HUES48 (cell line): ENCODE measurements at regions not wholly inside any gene's neighbourhood (a gene's known extent, or its start where the extent isn't known, plus 50 kb on each side); places are given as distances from the start of the nearest gene placed in this dataset.

Experiments
- H3K27ac ChIP-seq: one replicate; pipeline ENCODE4 v1.7.0; 2013; ENCODE audit warnings: low read depth, low read length, inconsistent platforms
- H3K27me3 ChIP-seq: 2 replicates; pipeline ENCODE4 v1.6.1; 2013; ENCODE audit warnings: mild to moderate bottlenecking, low read length; ENCODE audit not compliant: control insufficient read depth, insufficient read depth
- H3K36me3 ChIP-seq: 2 replicates; pipeline ENCODE4 v1.6.1; 2013; ENCODE audit warnings: low read length; ENCODE audit not compliant: control insufficient read depth, insufficient read depth
- H3K4me1 ChIP-seq: 2 replicates; pipeline ENCODE4 v1.6.1; 2013; ENCODE audit warnings: mild to moderate bottlenecking, low read length; ENCODE audit not compliant: control insufficient read depth, insufficient read depth
- H3K4me3 ChIP-seq: 2 replicates; pipeline ENCODE4 v1.5.1; 2013; ENCODE audit warnings: mild to moderate bottlenecking, low read depth, low read length
- H3K9ac ChIP-seq: 2 replicates; pipeline ENCODE4 v1.6.1; 2013; ENCODE audit warnings: mild to moderate bottlenecking, low read depth, low read length, moderate library complexity
- H3K9me3 ChIP-seq: 2 replicates; pipeline ENCODE4 v1.6.1; 2013; ENCODE audit warnings: low read length; ENCODE audit not compliant: control insufficient read depth, insufficient read depth

GRCh38 chr1:193366764-193367507, 180.5 kb upstream of the B3GALT2 start:
- H3K9ac ChIP-seq: no peak overlapping the region
- no peaks in the 10 kb centered on the region for H3K9me3 ChIP-seq
- no peak overlapping the region for H3K4me3 ChIP-seq
- no peaks in the 10 kb centered on the region for H3K36me3 ChIP-seq
- H3K27ac ChIP-seq: no peak overlapping the region
- no peaks in the 10 kb centered on the region for H3K27me3 ChIP-seq
- H3K4me1 ChIP-seq: no peaks in the 10 kb centered on the region

DNA sequence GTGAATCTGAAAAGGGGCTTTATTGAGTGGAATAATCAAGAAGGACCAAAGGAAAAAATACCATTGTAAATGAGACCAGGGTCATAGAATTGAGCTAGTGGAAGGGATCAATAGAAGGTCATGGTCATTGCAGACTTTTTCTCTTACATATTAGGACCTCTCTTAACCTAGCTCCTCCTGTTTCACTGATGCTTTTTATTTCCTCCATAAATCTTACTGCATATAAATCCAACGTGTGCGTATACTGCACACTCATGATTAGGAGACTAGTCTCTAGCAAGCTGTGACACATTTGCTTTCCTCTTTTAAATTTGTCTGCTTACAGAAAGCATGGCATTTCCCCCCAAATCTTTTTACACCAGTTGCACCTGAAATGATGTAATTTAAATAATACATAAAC, 179.6 kb upstream of the B3GALT2 start:
- Histone ChIP-seq H3K4me3 (no peak overlapping the region), H3K4me1 (no peaks in the 10 kb centered on the region), H3K9ac (no peak overlapping the region), H3K27ac (no peak overlapping the region), H3K27me3 (no peaks in the 10 kb centered on the region), H3K36me3 (no peaks in the 10 kb centered on the region), H3K9me3 (no peaks in the 10 kb centered on the region)

DNA sequence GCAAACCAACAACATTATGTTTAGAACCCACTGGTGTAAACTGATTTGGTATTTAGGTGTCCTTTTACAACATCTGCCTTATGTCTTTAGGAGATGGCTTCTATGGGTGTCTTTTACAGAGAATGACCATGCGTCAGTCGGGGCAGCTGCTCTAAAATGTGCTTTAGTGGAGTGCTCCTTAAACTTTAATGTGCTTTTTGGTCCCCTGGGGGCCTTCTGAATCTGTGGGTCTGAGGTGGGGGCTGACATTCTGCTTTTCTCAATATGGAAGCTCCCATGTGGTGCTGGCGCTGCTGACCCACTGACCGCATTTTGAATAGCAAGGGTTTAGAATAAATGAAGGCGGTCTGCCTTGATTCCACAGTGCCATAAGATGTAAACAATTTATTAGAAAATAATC, 173.2 kb upstream of the B3GALT2 start:
- Histone ChIP-seq H3K9ac (no peak overlapping the region), H3K27ac (no peak overlapping the region), H3K27me3 (no peaks in the 10 kb centered on the region), H3K4me3 (no peak overlapping the region), H3K9me3 (no peaks in the 10 kb centered on the region), H3K4me1 (peaks cover 4% of the 10 kb centered on the region; the same call in 1 of the 2 replicates), H3K36me3 (no peaks in the 10 kb centered on the region)

GRCh38 chr1:193358419-193358818, 172.0 kb upstream of the B3GALT2 start:
- H3K4me1 ChIP-seq: peaks cover 4% of the 10 kb centered on the region; the same call in 1 of the 2 replicates
- no peak overlapping the region for H3K27ac ChIP-seq

DNA sequence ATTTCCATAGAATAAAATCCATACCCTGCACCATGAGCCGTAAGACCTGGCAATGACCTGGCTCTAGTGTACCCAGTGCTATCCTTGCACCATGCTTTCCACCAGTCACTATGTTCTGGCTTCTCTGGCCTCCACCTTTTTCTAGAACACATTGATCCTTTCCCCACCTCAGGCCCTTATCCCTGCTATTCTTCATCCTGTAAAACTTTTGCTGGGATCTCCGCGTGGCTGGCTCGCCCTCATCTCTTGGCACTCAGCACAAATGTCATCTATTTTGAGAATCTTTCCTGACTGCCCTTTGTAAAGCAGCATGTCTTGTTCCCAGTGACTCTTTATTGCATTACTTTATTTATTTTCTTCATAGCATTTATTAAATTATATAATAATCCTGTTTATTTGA, 169.8 kb upstream of the B3GALT2 start:
- Histone ChIP-seq H3K27me3 (no peaks in the 10 kb centered on the region), H3K4me1 (peaks cover 4% of the 10 kb centered on the region; the same call in 1 of the 2 replicates), H3K4me3 (no peak overlapping the region), H3K27ac (no peak overlapping the region), H3K36me3 (no peaks in the 10 kb centered on the region), H3K9ac (no peak overlapping the region), H3K9me3 (no peaks in the 10 kb centered on the region)

More at GRCh38 chr1:193358419-193358818, 172.0 kb upstream of the B3GALT2 start:
- Histone ChIP-seq H3K27me3 (no peaks in the 10 kb centered on the region), H3K9me3 (no peaks in the 10 kb centered on the region), H3K36me3 (no peaks in the 10 kb centered on the region), H3K4me3 (no peak overlapping the region), H3K9ac (no peak overlapping the region)

GRCh38 chr1:193355626-193356025, 169.2 kb upstream of the B3GALT2 start:
- Histone ChIP-seq H3K9me3 (no peaks in the 10 kb centered on the region), H3K4me1 (peaks cover 4% of the 10 kb centered on the region; the same call in 1 of the 2 replicates), H3K36me3 (no peaks in the 10 kb centered on the region), H3K4me3 (no peak overlapping the region), H3K27me3 (no peaks in the 10 kb centered on the region), H3K27ac (no peak overlapping the region), H3K9ac (no peak overlapping the region)

DNA sequence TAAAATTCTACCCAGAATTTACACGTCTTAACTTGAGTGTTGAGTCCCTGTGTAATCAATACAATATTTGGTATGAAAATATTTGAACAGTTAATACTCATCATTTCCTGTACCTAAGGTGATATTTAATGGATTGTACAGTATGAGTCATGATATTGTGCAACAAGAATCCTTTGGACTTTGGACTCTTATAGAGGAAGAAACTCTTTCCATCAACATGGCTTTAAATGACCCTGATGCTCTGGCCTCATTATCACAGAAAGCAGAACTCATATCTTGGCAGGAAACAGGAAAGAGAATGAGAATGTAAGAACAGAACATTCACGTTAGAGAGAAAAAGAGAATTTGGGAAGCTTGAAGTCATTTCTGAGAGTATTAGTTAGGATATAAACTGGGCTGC, 168.8 kb upstream of the B3GALT2 start:
- no peak overlapping the region for H3K27ac ChIP-seq
- H3K9ac ChIP-seq: no peak overlapping the region
- no peaks in the 10 kb centered on the region for H3K36me3 ChIP-seq
- H3K27me3 ChIP-seq: no peaks in the 10 kb centered on the region
- H3K4me1 ChIP-seq: peaks cover 4% of the 10 kb centered on the region; the same call in 1 of the 2 replicates
- H3K9me3 ChIP-seq: no peaks in the 10 kb centered on the region
- no peak overlapping the region for H3K4me3 ChIP-seq

- H3K36me3 ChIP-seq: no peaks in the 10 kb centered on the region
- H3K27me3 ChIP-seq: no peaks in the 10 kb centered on the region
- H3K27ac ChIP-seq: no peak overlapping the region
- no peak overlapping the region for H3K4me3 ChIP-seq
- peaks cover 9% of the 10 kb centered on the region; the same call in 1 of the 2 replicates for H3K4me1 ChIP-seq
- no peaks in the 10 kb centered on the region for H3K9me3 ChIP-seq
- no peak overlapping the region for H3K9ac ChIP-seq
Observed at GRCh38 chr1:193348769-193349535, 162.5 kb upstream of the B3GALT2 start.

DNA sequence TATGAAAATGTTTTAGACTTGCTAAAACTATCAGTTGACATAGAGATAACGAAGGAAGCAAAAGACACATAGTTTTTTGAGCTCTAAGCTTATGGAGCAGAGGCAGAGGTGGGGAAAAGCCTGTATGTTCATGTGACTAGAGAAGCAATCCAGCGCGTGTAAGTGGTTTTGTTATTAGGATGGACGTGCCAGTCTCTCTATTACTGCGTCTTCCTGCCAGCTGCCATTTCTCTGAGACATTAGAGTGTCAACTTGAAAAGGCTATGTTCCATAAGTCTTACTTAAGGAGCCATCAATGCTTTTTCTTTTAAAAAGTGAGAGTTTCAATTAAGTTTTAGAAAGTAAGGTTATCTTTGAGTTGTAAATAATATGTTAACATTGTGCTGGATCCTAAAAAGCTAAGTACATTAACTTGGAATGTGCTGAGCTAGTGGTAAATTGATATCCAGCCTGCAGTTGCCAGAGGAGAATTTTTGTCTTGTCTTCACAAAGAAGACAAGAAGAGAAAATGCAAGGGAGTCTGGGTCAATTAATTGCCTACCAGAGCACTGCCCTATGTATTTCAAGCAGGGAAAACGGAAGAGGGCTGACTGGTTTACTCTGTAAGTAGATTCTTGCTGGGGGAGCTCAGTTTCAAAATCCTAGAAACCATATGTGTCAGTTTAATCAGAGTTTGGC, 161.8 kb upstream of the B3GALT2 start:
- Histone ChIP-seq H3K27ac (no peak overlapping the region), H3K36me3 (no peaks in the 10 kb centered on the region), H3K4me1 (peaks cover 9% of the 10 kb centered on the region; the same call in 1 of the 2 replicates)

GRCh38 chr1:193346085-193346484, 159.7 kb upstream of the B3GALT2 start:
- Histone ChIP-seq H3K4me3 (no peak overlapping the region), H3K9me3 (no peaks in the 10 kb centered on the region), H3K36me3 (no peaks in the 10 kb centered on the region)

More for the DNA sequence above, 161.8 kb upstream of the B3GALT2 start:
- Histone ChIP-seq H3K9me3 (no peaks in the 10 kb centered on the region), H3K9ac (no peak overlapping the region), H3K27me3 (no peaks in the 10 kb centered on the region), H3K4me3 (no peak overlapping the region)

More at GRCh38 chr1:193346085-193346484, 159.7 kb upstream of the B3GALT2 start:
- Histone ChIP-seq H3K4me1 (peaks cover 9% of the 10 kb centered on the region; the same call in 1 of the 2 replicates), H3K27me3 (no peaks in the 10 kb centered on the region), H3K27ac (no peak overlapping the region), H3K9ac (no peak overlapping the region)
